RWPE1 (cell line): ENCODE measurements at regions not wholly inside any gene's neighbourhood (a gene's known extent, or its start where the extent isn't known, plus 50 kb on each side); places are given as distances from the start of the nearest gene placed in this dataset.

Experiments
- CTCF ChIA-PET: fragments of 350-600 bp; sonication (Branson Sonifier 250); formaldehyde crosslinking; extraction: SDS; loops from one replicate; lab custom pipeline; 2021; lab: Yijun Ruan, JAX
- POLR2A ChIA-PET: fragments of 400-600 bp; formaldehyde crosslinking; extraction: SDS; loops from one replicate; lab custom pipeline; 2020; ENCODE audit warnings: antibody characterized with exemption; ENCODE audit not compliant: low non-redundant PET; lab: Yijun Ruan, JAX
- DNase-seq: peaks from one replicate; pipeline ENCODE4 v3.0.0; 2012; ENCODE audit warnings: low spot score
- H3K27ac ChIP-seq: fragments of 450-650 bp; 2 replicates; pipeline ENCODE4 v1.5.1; 2017
- CTCF ChIP-seq: fragments of 450-650 bp; conservative IDR thresholded peaks from 2 replicates; pipeline ENCODE4 v1.5.1; 2017; ENCODE audit warnings: low read depth, mild to moderate bottlenecking

DNA sequence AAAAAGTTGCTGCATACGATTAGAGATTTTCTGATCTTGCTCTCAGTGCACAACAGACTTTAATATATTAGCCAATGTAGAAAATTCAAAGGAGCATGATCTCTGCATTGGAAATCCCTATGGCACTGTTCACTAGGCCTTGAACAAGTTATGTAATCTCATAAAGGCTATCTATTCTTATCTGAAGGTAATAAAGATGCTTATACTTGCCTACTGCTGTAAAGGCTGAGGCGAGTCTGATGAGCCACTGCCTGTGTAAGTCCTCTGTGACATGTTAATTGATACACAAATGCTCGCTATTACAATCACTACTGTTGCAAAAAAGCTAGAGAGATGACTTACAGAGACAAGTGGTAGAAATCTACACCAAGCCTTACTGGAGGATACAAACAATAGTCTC, 207.4 kb downstream of the EPHA4 start:
- no peak overlapping the region for H3K27ac ChIP-seq
- CTCF ChIA-PET: no interaction called here
- no peak for DNase-seq
- POLR2A ChIA-PET: no interaction called here
- no peak for TF ChIP-seq CTCF
